Adipocyte (in vitro differentiated cells): ENCODE measurements at regions not wholly inside any gene's neighbourhood (a gene's known extent, or its start where the extent isn't known, plus 50 kb on each side); places are given as distances from the start of the nearest gene placed in this dataset.

Experiments used
- DNase-seq: peaks from one replicate; pipeline ENCODE4 v3.0.0-alpha.2; 2015; ENCODE audit warnings: low read depth
- H3K27me3 ChIP-seq: replicated peaks from 2 replicates; pipeline ENCODE4 v1.7.0; 2013; ENCODE audit warnings: mild to moderate bottlenecking, low read length, moderate library complexity; ENCODE audit not compliant: control insufficient read depth, insufficient read depth
- H3K36me3 ChIP-seq: 2 replicates; pipeline ENCODE4 v1.7.0; 2013; ENCODE audit warnings: low read length, mild to moderate bottlenecking, moderate library complexity; ENCODE audit not compliant: control insufficient read depth, insufficient read depth, severe bottlenecking
- H3K4me1 ChIP-seq: 2 replicates; pipeline ENCODE4 v1.7.0; 2013; ENCODE audit warnings: mild to moderate bottlenecking, low read length, moderate library complexity; ENCODE audit not compliant: control insufficient read depth, insufficient read depth
- H3K4me3 ChIP-seq: 2 replicates; pipeline ENCODE4 v1.7.0; 2013; ENCODE audit warnings: mild to moderate bottlenecking, low read length, moderate library complexity
- H3K9ac ChIP-seq: 2 replicates; pipeline ENCODE4 v1.7.0; 2013; ENCODE audit warnings: mild to moderate bottlenecking, low read length, moderate library complexity
- H3K9me3 ChIP-seq: 2 replicates; pipeline ENCODE4 v1.7.0; 2013; ENCODE audit warnings: mild to moderate bottlenecking, low read length, moderate library complexity; ENCODE audit not compliant: control insufficient read depth

DNA sequence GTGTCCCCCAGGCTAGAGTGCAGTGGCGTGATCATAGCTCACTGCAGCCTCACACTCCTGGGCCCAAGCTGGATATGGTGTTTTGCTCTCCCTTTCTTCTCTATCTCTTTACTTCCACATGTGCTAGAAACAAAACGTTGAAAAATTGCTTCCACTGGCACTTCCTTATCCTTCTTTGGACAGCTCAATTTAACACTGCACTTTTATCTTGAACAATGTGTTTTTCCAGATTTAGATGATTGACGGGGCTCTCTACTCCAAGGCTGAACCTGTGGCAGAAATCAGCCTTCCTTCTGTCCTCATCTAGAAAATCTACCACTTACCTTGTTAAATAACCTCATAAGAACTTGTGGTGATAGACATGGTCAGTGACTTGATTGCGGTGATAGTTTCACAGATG, 165.1 kb downstream of the DAD1 start:
- H3K4me3 ChIP-seq = no peak overlapping the region
- no peak for DNase-seq
- peaks cover 33% of the 10 kb centered on the region for H3K4me1 ChIP-seq
- peaks cover 27% of the 10 kb centered on the region for H3K27me3 ChIP-seq
- H3K9ac ChIP-seq = no peak overlapping the region
- no peaks in the 10 kb centered on the region for H3K36me3 ChIP-seq
- H3K9me3 ChIP-seq = no peaks in the 10 kb centered on the region

DNA sequence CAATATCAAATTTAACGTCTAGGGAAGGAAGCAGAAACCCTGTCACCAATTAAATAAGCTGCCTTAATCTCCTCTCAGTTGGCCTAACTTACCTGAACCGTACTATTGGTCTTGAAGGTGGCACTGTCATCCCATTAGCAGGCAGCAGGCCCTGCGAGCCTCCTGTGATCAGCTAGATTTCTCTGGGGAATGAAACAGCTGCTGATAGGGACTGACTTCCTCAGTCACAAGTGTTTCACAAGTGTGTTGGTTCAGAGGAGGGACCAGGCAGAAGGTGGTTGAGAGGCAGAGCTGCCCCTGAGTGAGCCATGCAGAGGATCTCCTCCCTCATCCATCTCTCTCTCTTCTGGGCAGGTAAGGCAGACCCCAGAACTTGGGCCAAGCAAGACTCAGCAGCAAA, 166.8 kb downstream of the DAD1 start:
- Histone ChIP-seq H3K4me3 (no peak overlapping the region), H3K27me3 (peaks cover 34% of the 10 kb centered on the region), H3K9ac (no peak overlapping the region), H3K9me3 (no peaks in the 10 kb centered on the region), H3K4me1 (peaks cover 16% of the 10 kb centered on the region), H3K36me3 (no peaks in the 10 kb centered on the region)
- no peak for DNase-seq

DNA sequence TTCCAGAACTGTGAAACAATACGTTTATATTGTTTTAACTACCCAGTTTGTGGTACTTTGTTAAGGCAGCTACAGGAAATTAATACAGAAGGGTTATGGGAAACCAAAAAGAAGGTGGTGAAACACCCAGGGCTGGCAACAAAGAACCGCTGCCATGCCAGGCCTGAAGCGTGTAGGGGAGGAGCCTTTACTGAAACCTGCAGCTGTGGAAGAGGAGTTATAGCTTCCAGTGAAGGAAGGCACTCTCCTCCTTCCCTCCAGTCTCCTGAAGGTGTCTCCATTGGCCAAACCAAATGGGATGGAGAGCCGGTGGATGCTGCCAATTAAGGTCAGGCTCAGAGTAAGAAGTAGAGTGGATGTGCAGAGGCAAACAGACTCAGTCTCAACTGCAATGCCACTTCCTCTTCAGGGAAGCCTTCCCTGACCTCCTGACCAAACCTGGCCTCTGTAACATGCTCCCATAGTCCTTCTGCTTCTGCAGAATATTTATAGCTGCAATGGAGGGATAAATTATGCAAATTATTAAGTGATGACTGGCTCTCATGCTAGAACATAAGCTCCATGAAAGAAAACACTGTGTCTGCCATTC, 168.3 kb downstream of the DAD1 start:
- H3K9ac ChIP-seq = no peak overlapping the region
- peaks cover 30% of the 10 kb centered on the region for H3K27me3 ChIP-seq
- no peaks in the 10 kb centered on the region for H3K36me3 ChIP-seq
- DNase-seq = no peak
- H3K9me3 ChIP-seq = no peaks in the 10 kb centered on the region
- H3K4me3 ChIP-seq = no peak overlapping the region
- peaks cover 9% of the 10 kb centered on the region for H3K4me1 ChIP-seq

DNA sequence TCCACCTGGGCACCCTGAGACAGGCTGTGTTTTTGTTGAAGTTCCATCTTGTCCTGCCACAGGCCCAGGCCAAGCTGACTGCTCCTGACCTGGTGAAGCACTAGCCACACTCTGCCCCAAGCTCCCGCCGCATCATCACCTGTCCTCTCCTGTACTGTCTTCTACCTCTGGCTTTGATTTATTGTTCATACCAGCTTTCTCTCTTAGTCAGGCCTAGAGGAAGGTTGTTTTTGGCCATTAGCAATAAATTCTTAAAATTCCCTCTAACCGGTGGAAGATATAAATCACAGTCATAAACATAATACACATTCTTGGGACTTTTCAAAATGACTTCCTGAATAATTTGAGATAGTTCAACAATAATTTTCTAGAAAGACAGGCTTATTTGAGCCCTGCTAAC, 169.4 kb downstream of the DAD1 start:
- Histone ChIP-seq H3K4me3 (no peak overlapping the region), H3K9ac (no peak overlapping the region), H3K4me1 (peaks cover 9% of the 10 kb centered on the region), H3K36me3 (no peaks in the 10 kb centered on the region), H3K9me3 (no peaks in the 10 kb centered on the region), H3K27me3 (peaks cover 19% of the 10 kb centered on the region)
- DNase-seq = no peak

DNA sequence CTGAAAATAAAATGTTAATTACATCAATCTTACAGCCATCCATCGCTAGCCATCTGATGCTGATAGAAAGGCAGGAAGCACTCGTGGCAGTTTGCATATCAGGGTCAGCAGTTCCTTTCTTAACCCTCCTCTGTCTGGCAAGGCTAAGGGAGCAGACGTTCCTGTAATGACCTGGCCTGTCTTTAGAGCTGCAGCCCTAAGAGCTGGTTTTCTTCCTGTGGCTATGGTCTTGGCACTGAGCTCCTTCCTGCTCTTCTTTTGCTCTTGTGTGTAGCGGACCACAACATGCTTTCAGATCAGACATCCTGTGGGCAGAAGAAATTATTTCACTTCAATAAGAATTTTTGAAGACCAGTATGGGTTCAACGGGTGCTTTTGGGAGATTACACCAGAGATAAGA, 170.4 kb downstream of the DAD1 start:
- H3K27me3 ChIP-seq = peaks cover 11% of the 10 kb centered on the region
- no peaks in the 10 kb centered on the region for H3K36me3 ChIP-seq
- no peak overlapping the region for H3K4me3 ChIP-seq
- DNase-seq = no peak
- peaks cover 12% of the 10 kb centered on the region for H3K4me1 ChIP-seq
- H3K9me3 ChIP-seq = no peaks in the 10 kb centered on the region
- H3K9ac ChIP-seq = no peak overlapping the region

DNA sequence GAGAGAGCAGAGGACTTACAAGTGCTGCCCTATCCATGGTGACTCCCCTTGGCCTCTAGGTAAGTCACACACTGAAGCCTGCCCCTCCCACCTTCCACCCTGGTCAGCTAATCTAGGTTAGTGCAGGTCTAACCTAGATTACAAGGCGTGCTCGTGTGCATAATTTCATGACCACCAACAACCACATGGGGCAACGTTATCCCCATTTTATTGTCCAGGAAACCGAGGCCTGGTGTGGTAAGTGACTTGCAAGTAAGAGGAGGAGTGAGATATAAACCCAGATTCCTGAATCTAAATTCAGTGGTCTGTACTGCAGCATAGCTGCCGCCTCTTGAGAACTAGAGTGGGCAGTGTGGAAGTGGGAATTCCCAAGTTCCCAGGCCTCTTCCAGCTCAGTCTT, 171.1 kb downstream of the DAD1 start:
- H3K4me3 ChIP-seq = no peak overlapping the region
- H3K27me3 ChIP-seq = peaks cover 7% of the 10 kb centered on the region
- no peaks in the 10 kb centered on the region for H3K36me3 ChIP-seq
- no peaks in the 10 kb centered on the region for H3K9me3 ChIP-seq
- no peak for DNase-seq
- no peak overlapping the region for H3K9ac ChIP-seq
- H3K4me1 ChIP-seq = peaks cover 20% of the 10 kb centered on the region

DNA sequence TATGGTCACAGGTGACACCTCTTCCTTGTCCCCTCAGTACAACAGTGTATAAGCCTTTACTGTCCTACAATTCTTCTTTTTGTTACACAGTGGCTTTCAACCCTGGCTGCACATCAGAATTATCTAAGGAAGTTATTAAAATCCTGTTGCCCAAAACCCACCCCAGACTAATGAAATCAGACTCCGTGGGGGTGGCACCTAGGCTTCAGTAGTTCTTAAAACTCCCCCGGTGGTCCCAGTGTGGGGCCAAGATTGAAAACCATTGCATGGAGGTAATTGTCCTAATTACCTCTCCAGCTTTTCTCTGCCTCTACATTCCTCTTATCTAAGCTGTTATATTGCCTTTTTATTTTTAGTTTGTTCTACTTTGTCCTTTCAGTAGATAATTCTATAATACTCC, 172.8 kb downstream of the DAD1 start:
- no peaks in the 10 kb centered on the region for H3K9me3 ChIP-seq

DNA sequence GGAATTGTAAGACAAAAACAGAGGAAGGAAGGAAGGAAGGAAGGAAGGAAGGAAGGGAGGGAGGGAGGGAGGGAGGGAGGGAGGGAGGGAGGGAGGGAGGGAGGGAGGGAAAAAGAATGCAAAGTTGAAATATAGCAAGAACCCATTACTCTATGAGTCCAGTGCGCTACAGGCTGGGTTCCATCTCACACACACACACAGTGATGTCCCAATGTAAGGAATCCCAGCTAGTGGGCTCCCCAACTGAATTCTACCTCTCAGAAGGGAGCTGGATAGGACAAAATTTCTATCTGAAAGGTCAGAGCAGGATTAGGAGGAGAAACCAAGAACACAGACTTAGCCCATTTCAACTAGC, 173.4 kb downstream of the DAD1 start:
- H3K9ac ChIP-seq = no peak overlapping the region
- peaks cover 32% of the 10 kb centered on the region for H3K4me1 ChIP-seq
- H3K9me3 ChIP-seq = no peaks in the 10 kb centered on the region
- H3K36me3 ChIP-seq = no peaks in the 10 kb centered on the region
- no peak for DNase-seq
- H3K27me3 ChIP-seq = peaks cover 7% of the 10 kb centered on the region
- no peak overlapping the region for H3K4me3 ChIP-seq

More for the DNA sequence above, 172.8 kb downstream of the DAD1 start:
- Histone ChIP-seq H3K9ac (no peak overlapping the region), H3K36me3 (no peaks in the 10 kb centered on the region), H3K4me1 (peaks cover 26% of the 10 kb centered on the region), H3K4me3 (no peak overlapping the region), H3K27me3 (peaks cover 7% of the 10 kb centered on the region)
- no peak for DNase-seq

DNA sequence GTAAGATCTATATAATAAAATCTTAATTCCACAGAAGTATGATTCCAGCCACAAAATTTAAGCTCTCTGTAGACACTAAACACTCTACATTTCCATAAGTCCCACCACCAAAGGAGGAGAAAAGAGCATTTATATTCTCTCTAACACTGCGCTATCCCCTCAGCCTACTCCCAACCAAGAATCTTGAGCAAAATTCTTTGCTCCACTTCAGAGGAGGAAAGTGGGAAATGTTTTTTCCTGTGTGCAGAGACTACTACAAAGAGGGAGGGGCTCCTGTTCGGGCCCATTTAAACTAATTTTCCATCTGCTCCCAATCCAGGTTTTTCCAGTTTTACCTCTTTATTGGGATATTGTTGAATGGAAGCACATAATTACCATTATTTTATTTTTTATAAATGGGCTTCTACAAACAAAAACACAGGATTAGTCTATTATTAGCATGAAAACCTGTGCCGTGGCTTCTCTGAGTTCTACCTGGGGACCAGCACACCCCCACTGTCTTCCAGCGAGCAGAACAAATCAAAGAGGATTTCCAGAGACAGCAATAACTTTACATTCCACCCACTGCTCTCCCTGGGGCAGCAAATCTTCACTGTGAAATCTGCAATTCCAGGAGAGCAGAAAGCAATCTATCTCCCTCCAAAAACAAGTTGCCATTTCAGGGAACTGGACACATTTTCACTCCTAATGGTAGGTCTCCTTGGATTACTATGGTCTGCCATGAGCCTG, 174.0 kb downstream of the DAD1 start:
- DNase-seq = no peak
- Histone ChIP-seq H3K9ac (no peak overlapping the region), H3K4me3 (no peak overlapping the region), H3K9me3 (no peaks in the 10 kb centered on the region), H3K4me1 (peaks cover 38% of the 10 kb centered on the region), H3K36me3 (no peaks in the 10 kb centered on the region), H3K27me3 (peaks cover 7% of the 10 kb centered on the region)

DNA sequence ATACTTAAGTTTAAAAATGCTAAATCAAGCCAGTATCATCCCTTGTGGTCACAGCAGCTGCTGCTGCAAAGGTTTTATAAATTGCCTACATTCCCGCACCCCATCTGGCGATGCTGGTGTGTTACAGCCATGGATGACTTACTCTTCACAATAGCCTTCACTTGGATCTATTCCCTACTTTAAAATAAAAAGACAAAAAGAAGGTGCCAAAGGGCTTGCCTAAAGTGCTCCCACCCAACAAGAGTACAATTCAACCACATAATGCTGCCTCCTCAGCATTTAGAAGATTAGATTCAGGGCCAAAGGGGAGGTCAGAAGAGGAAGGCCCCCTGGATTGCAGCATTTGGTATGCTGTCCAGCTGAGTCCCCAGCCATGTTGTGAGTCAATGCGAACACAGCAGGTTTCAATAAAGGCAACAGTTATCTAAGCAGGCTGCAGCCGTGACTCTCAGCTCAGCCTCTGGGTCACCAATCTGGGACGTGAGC, 176.1 kb downstream of the DAD1 start:
- peaks cover 39% of the 10 kb centered on the region for H3K4me1 ChIP-seq
- H3K4me3 ChIP-seq = peak overlapping the region; percentile 2
- no peak for DNase-seq
- no peak overlapping the region for H3K9ac ChIP-seq
- no peaks in the 10 kb centered on the region for H3K36me3 ChIP-seq
- H3K27me3 ChIP-seq = peaks cover 5% of the 10 kb centered on the region
- no peaks in the 10 kb centered on the region for H3K9me3 ChIP-seq

DNA sequence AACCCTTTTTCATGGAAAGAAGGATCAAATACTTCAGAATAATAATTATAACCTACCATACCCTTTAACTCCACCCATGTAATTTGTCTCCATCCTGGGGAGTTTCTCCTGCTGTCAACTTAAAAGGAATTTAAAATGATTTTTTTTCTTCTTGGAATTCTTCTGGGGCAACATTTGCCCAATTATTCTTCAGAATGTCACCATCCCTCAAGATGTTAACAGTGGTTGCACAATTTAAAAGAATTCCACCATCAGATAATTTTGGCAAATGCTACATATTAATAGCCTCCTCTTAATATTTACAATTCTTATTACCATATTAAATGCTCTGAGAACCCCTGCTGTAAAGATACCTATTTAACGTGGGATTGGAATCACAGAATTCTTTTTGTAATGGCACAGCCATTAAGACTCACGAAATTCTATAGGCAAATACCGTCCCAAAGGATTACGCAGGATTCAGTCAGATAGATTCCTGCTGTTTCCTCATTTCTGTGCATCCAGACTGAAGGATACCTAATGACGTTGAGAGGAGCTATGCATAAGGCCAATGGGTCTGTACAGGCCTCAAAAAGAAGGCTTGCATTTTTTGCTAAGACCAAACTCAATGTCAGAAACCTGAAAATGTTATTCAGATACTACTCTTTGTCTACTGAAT, 177.5 kb downstream of the DAD1 start:
- DNase-seq = no peak
- H3K27me3 ChIP-seq = no peaks in the 10 kb centered on the region
- peaks cover 39% of the 10 kb centered on the region for H3K4me1 ChIP-seq
- no peak overlapping the region for H3K4me3 ChIP-seq
- H3K9me3 ChIP-seq = no peaks in the 10 kb centered on the region
- no peak overlapping the region for H3K9ac ChIP-seq
- H3K36me3 ChIP-seq = no peaks in the 10 kb centered on the region
